Peyer's patch (tissue), 4 donors: ENCODE measurements at regions not wholly inside any gene's neighbourhood (a gene's known extent, or its start where the extent isn't known, plus 50 kb on each side); places are given as distances from the start of the nearest gene placed in this dataset.

Experiments used
- DNase-seq, 3 donors: peaks; one replicate each; pipeline ENCODE4 v3.0.0-alpha.2; 2017 to 2019
- H3K27ac ChIP-seq, 4 donors: fragments of 200-600 bp; sonication (generic); one replicate each; pipeline ENCODE4 v1.5.1; 2016 to 2019
- H3K27me3 ChIP-seq, 2 donors: fragments of 200-600 bp; sonication (generic); one replicate each; pipeline ENCODE4 v1.5.1; 2019
- H3K36me3 ChIP-seq, 3 donors: fragments of 200-600 bp; sonication (generic); one replicate each; pipeline ENCODE4 v1.5.1; 2016 to 2019
- H3K4me1 ChIP-seq, 4 donors: fragments of 200-600 bp; sonication (generic); one replicate each; pipeline ENCODE4 v1.5.1; 2016 to 2019
- H3K4me3 ChIP-seq, 4 donors: fragments of 200-600 bp; sonication (generic); 1 replicate in 3 of 4; 2 replicates in 1 of 4; pipeline ENCODE4 v1.5.1; 2016 to 2019; ENCODE audit warnings: mild to moderate bottlenecking in 1 of 4
- H3K9me3 ChIP-seq, 4 donors: fragments of 200-600 bp; sonication (generic); one replicate each; pipeline ENCODE4 v1.5.1; 2016 to 2019; ENCODE audit warnings: mild to moderate bottlenecking in 1 of 4
- CTCF ChIP-seq, 6 experiments: fragments of 450-650 bp in 4 of 6; fragments of 200-600 bp in 2 of 6; sonication (generic) in 1 of 6; IDR thresholded peaks; one replicate each; pipeline ENCODE4 v1.5.1; 2017 to 2019; ENCODE audit warnings: antibody characterized with exemption in 6 of 6, mild to moderate bottlenecking in 3 of 6, moderate library complexity in 1 of 6
- POLR2A ChIP-seq, 2 donors: fragments of 450-650 bp; IDR thresholded peaks; one replicate each; pipeline ENCODE4 v1.5.1; 2017; ENCODE audit warnings: antibody characterized with exemption in 2 of 2, mild to moderate bottlenecking in 2 of 2, moderate library complexity in 2 of 2

- no peaks in the 10 kb centered on the region for H3K27me3 ChIP-seq
- TF ChIP-seq CTCF (IDR thresholded peaks at IDR 0.05) (no peak), POLR2A (IDR thresholded peaks at IDR 0.05) (no peak)
- H3K4me1 ChIP-seq: no peaks in the 10 kb centered on the region
- no peak overlapping the region for H3K4me3 ChIP-seq
- DNase-seq: no peak
- no peak overlapping the region for H3K27ac ChIP-seq
- H3K36me3 ChIP-seq: no peaks in the 10 kb centered on the region
- H3K9me3 ChIP-seq: no peaks in the 10 kb centered on the region
Observed at GRCh38 chr6:87887266-87887665, 160.4 kb upstream of the SPACA1 start.

GRCh38 chr6:87884203-87884602, 163.4 kb upstream of the SPACA1 start:
- no peak overlapping the region for H3K27ac ChIP-seq
- no peak overlapping the region for H3K4me3 ChIP-seq
- no peaks in the 10 kb centered on the region for H3K27me3 ChIP-seq
- no peaks in the 10 kb centered on the region for H3K4me1 ChIP-seq
- no peaks in the 10 kb centered on the region for H3K9me3 ChIP-seq
- no peak for DNase-seq
- H3K36me3 ChIP-seq: no peaks in the 10 kb centered on the region
- TF ChIP-seq POLR2A (IDR thresholded peaks at IDR 0.05) (no peak), CTCF (IDR thresholded peaks at IDR 0.05) (no peak)

GRCh38 chr6:87881342-87881895, 166.2 kb upstream of the SPACA1 start:
- no peak for TF ChIP-seq CTCF (IDR thresholded peaks at IDR 0.05)
- no peak for TF ChIP-seq POLR2A (IDR thresholded peaks at IDR 0.05)
- no peak overlapping the region for H3K4me3 ChIP-seq
- no peak overlapping the region for H3K27ac ChIP-seq
- DNase-seq: no peak
- no peaks in the 10 kb centered on the region for H3K4me1 ChIP-seq
- H3K27me3 ChIP-seq: no peaks in the 10 kb centered on the region
- H3K36me3 ChIP-seq: no peaks in the 10 kb centered on the region
- no peaks in the 10 kb centered on the region for H3K9me3 ChIP-seq

GRCh38 chr6:87879132-87879861, 168.3 kb upstream of the SPACA1 start:
- H3K9me3 ChIP-seq: no peaks in the 10 kb centered on the region
- TF ChIP-seq POLR2A (IDR thresholded peaks at IDR 0.05) (no peak), CTCF (IDR thresholded peaks at IDR 0.05) (no peak)
- no peak overlapping the region for H3K4me3 ChIP-seq
- H3K27ac ChIP-seq: no peak overlapping the region
- no peaks in the 10 kb centered on the region for H3K36me3 ChIP-seq
- no peaks in the 10 kb centered on the region for H3K4me1 ChIP-seq
- peak in 2 of 3 donors; percentile 45 to 61 for DNase-seq
- H3K27me3 ChIP-seq: no peaks in the 10 kb centered on the region

- Histone ChIP-seq H3K36me3 (no peaks in the 10 kb centered on the region), H3K4me1 (no peaks in the 10 kb centered on the region), H3K27ac (no peak overlapping the region), H3K4me3 (no peak overlapping the region), H3K27me3 (no peaks in the 10 kb centered on the region), H3K9me3 (no peaks in the 10 kb centered on the region)
- TF ChIP-seq POLR2A (IDR thresholded peaks at IDR 0.05) (no peak), CTCF (IDR thresholded peaks at IDR 0.05) (no peak)
- DNase-seq: no peak
Observed at GRCh38 chr6:87875781-87876180, 171.9 kb upstream of the SPACA1 start.
